OCI-LY3 (cell line): ENCODE measurements at regions not wholly inside any gene's neighbourhood (a gene's known extent, or its start where the extent isn't known, plus 50 kb on each side); places are given as distances from the start of the nearest gene placed in this dataset.

Source experiments
- CTCF ChIP-seq: fragments of 200-600, 300-600 bp; sonication (generic); IDR thresholded peaks from 2 replicates; pipeline ENCODE4 v1.5.1; 2014; ENCODE audit warnings: antibody characterized with exemption, low read length, low read depth
- EZH2phosphoT487 ChIP-seq: fragments of 200-600 bp; shearing (Covaris generic); IDR thresholded peaks from 2 replicates; pipeline ENCODE4 v1.6.1; 2018; ENCODE audit warnings: antibody characterized with exemption, mixed run types, low read depth

GRCh38 chr10:61845196-61845949, 56.1 kb upstream of the ARID5B start:
- no peak for TF ChIP-seq CTCF
- TF ChIP-seq EZH2phosphoT487: no peak
